GM18858 (cell line): ENCODE measurements at regions not wholly inside any gene's neighbourhood (a gene's known extent, or its start where the extent isn't known, plus 50 kb on each side); places are given as distances from the start of the nearest gene placed in this dataset.

ENCODE experiments used
- ATAC-seq: cut with Tn5 transposase; IDR thresholded peaks from one replicate; pipeline ENCODE4 v1.9.1; 2021; ENCODE audit not compliant: unreplicated experiment

DNA sequence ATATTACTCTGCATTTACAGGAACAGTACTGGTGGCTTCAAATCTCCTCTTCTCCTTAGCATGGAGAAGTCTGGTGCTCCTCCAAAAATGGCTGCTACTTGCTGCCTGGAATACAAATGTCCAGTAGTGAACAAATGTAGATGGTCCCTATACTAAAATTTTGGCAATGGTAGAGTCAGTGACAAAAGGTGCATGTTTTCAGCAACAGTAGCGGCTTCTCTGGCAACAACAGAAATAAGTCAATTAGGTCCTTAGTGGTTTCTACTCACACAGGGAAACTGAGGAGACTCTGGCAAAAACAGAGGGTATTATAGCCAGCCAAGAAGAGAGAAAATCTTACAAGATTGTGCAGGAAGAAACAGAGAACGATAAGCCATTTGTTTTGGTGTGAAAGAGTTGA lies 1368.4 kb upstream of the ADGRL3 start:
- ATAC-seq, result no peak

DNA sequence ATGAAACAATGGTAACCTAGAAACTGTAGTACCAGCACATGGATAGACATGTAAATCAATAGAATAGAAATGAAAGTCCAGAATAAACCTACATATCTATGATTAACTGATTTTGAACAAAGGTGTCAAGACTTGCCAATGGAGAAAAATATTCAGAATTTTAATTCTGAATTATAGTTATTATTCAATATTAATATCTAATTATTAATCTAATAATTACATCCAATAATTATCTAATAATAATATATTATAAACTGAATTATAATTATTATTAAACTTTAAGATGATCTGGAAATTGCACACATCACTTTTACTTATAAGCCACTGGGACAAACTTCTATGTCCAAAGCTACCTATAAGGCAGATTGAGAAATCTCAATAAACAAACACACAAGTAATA lies 1365.2 kb upstream of the ADGRL3 start:
- ATAC-seq, result no peak

DNA sequence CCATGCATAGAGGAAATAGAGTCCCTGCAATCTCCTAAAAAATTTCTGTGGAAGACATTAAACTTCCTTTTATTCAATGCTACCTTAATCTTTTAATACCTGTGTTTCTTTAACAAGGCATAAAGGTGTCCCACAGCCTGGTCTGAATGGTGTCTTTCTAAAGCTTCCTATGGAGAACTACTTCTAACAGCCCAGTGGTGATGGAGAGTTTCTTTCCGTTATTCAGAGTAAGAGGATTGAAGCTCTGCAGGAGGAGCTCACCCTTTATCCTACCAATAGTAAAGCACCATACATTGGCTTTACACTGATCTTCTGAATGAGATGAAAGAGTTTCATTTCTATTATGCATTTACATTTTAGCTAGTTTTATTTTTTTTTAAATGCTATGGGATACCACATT lies 1362.4 kb upstream of the ADGRL3 start:
- ATAC-seq, result no peak

DNA sequence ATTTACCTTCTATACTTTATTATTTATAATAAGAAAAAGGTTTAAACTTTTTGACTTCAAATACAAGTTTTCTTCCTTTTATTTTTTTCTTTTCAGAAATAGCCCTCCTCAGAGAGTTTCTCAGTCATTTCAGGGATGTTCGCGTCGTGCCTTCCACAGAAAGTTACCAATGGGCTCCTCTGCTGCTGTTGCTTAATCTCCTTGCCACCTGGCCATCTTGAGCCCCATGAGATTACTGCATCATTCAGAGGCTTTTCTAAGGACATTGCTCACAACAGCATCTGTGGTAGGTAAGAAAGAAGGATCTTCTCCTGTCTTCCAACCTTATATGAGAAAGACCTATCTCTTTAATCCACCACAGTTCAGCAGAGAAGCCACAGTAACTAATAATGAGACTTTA lies 1361.9 kb upstream of the ADGRL3 start:
- ATAC-seq, result no peak

DNA sequence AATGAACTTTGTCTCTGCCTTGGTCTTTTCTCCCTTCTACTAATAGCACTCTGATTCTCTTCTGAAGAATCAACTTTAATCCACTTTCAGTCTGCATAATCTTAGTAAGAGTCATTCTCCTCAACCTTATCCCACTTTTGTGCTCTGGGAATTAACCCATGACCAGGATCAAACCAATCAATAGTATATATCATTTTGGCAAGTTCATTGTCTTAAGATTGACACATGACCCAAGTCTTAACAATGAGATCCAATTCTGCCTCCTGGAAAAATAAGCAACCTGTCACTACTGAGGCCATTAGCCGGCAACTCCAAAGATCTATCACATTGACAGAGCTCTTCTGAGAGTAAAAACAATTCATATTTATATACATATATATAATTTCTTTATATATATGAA lies 1358.4 kb upstream of the ADGRL3 start:
- ATAC-seq, result no peak

DNA sequence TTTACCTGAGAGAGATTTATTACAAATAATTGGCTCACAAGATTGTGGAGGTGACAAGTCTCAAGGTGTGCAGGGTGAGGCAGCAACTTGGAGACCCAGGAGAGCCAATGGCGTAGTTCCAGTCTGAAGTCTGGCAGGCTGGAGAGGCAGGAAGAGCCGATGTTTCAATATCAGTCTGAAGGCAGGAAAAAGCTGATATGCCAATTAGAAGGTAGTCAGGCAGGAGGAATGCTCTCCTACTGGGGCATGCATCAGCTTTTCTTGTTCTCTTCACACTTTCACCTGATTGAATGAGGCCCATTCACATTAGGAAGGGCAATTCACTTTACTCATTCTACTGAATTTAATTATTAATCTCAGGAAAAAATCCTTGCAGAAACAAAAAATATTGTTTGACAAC lies 1351.7 kb upstream of the ADGRL3 start:
- ATAC-seq, result no peak

DNA sequence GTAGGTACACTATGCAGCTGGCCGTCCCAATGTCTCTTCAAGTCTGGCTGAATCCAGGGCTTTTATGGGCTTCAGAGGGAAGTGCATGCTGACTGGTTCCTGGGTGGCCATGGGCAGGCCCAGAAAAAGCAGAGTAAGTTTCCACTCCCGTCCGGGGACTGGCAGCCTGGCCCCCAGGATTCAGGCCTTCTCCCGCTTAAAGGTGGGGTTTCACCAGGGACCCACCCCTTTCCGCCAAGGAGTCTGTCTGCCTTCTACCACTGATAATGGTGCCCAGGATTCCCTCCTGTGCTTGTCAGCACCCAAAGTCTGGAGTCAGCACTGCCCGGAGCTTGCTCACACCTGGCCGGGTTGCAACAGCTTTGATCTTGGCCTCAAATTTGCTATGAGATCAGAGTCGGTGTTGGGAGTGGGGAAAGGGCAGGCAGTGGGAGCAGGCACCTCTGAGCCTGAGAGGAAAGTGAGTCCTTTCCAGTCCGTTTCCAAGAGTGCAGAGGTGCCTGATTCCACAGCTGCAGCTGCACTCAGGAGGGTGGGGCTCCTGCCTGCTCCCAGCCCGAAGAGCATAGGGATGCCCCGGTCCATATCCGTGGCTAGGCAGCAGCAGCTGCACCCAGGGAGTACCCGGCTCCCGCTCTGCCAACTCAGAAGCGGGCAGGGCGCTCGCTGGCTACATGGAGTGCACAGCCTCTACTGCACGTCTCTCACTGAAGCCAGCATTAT lies 1344.3 kb upstream of the ADGRL3 start:
- ATAC-seq, result no peak

DNA sequence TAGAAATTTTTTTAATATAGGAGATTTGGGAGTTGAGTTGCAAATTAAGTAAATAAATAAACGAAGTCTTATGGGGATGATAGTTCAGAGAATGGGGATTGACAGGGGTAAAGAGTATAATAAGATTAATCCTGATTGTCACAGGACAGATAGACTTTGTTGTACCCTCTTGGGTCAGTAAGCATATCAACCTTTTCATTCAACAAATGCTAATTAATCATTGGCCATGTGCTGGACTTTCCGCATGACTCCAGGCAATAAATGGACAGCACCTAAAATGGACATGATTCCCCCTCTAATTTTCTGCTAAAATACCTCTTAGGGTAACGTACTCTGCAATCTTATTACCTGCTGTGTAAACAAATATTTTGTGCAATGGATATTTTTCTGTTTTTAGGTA lies 1331.1 kb upstream of the ADGRL3 start:
- ATAC-seq, result no peak

DNA sequence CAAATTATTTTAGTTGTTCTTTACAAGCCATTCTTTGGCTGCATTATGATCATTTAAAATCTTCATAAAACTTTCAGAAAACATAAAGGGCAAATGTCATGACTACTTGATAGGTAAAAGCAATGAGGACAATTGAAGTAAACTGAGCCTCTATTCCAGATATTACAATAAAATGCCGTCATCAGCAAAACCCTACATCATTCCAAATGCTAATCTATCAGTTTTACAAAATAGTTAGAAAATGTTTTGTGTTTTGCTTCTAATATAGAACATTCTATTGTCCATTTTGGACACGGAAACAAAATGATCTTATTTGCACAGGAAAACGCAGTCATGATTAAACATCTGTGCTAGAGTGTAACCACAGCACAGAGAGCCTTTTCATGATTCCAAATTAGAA lies 1330.6 kb upstream of the ADGRL3 start:
- ATAC-seq, result no peak

DNA sequence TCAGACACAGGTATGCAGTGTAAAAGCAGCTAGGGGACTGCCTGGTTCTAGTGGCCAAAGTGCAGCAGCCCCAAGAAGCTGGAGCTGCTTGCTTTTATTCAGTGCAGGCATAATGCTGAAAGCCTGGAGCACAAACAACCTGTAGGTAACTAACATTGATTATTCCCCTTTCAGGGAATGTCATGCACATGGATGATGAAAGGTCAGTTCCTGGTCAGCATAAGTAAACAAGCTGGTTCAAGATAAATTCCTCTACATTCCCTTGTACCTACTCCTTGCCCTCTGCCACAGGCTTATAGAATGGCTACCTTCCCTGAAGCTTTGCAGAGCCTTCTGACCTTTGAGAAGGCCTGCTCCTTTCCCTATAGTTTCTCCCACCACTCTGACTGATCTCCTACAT lies 1318.5 kb upstream of the ADGRL3 start:
- no peak for ATAC-seq

DNA sequence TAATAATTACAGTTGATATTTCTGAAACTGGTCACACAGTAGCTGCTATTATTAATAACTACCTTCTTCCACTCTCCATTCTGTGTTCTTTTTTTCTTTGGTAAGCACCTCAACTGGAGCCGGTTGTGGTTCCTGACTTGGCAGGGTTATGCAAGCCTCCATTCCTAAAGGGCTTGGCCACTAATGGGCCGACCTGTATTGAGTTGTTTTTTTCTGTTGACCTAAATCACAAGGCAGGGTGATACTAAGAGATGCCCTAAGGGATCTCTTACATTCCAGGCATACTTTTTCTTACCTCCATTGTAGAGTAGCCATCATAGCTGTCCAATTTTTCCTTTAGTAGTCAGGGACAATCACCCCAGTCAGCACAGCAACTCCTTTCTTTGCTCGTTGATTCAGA lies 1295.8 kb upstream of the ADGRL3 start:
- no peak for ATAC-seq

DNA sequence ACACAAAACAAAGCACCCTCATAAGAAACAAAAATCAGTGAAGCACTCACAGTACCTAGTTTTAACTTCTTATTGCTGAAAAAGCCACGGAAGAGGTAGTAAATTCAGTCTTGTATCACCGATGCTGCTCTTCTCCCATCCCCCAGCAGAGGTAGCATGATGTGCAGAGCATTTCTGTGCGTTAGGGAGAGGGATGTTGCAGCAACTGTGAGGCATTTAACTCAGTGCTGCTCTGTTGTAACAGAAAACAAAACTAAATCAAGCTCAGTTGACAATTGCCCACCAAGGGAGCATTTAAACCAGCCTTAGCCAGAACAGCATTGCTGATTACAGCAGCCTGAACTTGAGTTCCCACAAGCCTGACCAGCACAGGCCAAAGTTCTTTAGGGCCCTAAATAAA lies 1279.7 kb upstream of the ADGRL3 start:
- no peak for ATAC-seq

DNA sequence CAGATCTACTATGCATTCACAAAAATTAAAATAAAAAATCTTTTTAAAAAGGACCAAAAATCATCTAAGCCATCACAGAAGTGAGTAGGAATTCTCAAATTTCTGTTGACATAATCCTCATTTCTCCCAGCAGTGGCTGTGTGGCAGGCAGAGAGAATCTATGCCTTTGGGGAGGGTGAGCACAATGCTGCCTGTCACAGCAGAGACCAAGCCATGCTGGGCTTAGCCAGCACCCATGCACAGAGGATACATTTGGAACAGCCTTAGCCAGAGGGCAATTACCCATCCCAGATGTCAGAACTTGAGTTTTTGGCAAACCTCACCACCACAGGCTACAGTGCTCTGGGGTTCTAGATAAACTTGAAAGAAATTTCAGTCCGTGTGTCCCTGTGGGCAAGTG lies 1274.8 kb upstream of the ADGRL3 start:
- no peak for ATAC-seq

DNA sequence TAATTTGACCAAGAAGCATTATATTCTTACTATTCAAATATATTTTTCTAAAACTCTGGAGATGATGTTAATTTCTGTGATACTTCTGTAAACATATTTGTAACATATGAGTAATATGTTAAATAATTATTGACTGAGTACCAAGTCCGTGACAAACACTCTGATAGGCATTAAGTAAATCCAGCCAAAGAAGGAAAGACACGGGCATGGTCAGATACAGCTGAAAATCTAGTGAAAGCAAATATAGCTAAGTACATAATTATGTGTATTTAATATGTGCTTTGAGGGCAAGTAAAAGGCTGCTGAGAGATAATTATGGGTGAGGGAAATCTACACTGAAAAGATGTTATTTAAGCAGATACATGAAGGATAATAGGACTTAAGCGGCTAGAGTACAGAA lies 1263.6 kb upstream of the ADGRL3 start:
- no peak for ATAC-seq

DNA sequence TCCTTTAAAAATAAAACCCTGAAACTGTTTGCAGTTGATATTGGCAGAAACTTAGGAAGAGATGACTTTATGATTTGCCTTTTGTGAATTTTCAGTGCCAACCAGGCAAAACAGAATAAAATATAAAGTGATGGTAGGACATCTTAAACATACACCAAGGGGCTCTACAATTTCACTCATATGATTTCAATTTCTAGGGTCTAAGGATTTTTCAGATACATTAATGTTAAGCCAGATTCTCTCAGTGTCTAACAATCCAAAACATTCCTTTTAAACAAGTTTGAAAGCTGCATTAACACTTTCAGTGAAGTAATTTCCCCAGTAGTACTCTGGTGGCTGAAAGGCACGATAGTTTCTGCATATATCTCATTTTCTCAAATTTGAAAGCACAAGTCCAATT lies 1262.0 kb upstream of the ADGRL3 start:
- no peak for ATAC-seq

DNA sequence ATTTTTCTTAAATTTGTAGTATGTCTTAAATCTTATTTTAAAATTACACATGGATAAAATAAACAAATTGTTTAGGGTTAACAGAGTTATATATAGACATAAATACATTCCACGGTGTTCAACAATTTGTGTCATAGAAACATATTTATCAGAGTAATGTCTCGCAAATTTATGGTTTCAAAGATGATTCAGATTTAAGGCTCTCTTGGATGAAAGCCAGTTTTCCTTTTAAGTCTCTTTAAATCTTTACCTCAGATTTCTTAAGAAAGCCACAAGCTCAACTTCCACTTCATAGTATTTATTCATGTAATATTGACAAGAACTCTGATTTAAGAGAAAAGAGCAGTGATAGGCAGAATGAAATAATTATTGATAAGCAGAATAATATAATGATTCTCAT lies 1254.8 kb upstream of the ADGRL3 start:
- no peak for ATAC-seq

DNA sequence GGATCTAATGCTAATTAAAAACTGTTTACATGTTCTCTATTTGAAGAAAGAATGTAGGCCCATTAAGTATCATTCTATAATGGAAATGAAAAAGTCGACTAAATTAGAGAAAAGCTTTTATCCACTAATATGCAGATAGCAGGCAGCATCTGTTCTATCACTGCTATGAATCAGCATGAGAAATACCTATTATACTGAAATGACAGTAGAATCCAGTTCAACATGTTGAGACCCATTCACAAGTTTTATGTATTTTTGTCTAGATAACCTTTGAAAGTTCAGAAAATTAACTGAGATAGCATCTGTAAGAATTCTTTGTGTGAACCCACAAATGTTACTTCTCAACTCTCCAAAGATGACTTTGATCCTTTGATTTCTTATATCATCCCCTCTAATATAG lies 1254.4 kb upstream of the ADGRL3 start:
- no peak for ATAC-seq

DNA sequence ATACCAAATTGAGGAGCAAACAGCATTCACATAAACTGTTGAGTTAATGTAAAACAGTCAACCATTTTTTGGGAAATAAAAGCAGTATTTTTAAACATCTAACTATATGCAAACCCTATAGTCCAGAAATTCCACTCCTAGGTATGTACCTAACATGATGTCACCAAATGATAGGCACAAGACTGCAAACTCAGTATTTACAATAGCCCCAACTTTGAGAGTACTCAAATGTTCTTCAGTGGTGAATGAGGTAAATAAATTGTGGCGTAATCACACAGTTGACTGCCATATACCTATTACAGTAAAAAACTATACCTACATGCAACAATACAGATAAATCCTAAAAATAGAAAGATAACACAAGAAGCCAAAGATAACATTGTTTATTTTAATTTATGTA lies 1243.8 kb upstream of the ADGRL3 start:
- no peak for ATAC-seq

DNA sequence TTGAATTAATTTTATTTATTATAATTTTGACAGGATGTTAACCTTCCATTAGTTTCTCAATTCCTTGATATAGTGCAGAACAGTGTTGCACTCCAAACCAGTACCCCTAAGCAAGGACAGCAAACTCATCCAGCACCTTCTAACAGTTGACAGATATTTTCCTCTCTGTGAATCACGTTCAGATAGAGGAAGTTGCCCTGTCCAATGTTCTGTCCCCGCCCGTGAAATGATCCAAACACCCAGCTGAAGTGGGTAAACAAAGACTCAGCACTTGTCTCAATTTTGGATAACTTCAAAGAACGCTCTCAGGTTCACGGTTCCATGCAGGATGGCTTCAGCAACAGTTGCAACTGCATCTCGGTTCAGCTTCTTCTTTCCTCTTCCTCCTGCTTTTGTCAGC lies 1240.0 kb upstream of the ADGRL3 start:
- no peak for ATAC-seq

DNA sequence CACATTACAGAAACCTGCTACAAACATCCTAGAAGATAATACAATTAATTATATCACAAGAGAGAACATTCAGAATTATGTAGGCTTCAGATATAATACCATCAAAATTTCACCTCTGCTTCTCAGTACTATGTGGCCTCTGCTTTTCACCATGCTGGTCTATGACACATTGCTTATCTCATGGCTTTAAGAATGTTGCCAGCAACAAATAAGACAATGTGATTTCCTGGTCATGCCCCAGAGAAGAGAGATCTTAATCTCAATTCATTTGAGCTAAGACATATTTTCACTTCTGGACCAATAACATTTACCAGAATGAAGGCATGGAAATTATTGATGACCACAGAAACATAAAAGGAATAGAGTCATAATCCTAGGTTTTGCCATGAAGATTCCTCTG lies 1233.4 kb upstream of the ADGRL3 start:
- no peak for ATAC-seq

DNA sequence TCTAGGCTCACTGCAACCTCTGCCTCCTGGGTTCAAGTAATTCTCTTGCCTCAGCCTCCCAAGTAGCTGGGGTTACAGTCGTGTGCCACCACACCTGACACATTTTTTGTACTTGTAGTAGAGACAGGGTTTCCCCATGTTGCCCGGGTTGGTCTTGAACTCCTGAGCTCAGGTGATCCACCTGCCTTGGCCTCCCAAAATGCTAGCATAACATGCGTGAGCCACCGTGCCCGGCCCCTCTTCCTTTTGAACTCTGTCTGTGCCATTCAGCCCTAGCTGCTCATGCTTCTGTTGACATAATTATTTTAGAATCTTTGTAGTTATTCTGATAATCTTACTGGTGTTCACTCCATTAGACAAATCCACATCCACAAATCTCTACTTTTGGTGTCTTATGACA lies 1231.3 kb upstream of the ADGRL3 start:
- ATAC-seq, result no peak

DNA sequence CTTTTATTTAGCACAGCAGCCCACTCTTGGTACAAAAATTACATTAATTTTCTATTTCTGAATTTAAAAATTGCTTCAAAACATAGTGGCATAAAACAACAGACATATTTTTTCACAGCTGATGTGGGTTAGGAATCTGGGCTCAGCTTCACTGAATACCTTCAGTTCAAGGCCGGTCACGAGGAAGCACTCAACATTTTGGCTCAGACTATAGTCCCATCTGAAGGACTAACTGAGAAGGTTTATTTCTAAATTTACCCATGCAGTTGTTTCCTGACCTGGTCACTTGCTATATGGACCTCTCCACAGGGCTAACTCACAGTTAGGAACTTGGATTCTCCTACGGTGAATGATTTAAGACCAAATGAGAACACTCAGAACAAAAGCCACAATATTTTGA lies 1230.2 kb upstream of the ADGRL3 start:
- ATAC-seq, result no peak

DNA sequence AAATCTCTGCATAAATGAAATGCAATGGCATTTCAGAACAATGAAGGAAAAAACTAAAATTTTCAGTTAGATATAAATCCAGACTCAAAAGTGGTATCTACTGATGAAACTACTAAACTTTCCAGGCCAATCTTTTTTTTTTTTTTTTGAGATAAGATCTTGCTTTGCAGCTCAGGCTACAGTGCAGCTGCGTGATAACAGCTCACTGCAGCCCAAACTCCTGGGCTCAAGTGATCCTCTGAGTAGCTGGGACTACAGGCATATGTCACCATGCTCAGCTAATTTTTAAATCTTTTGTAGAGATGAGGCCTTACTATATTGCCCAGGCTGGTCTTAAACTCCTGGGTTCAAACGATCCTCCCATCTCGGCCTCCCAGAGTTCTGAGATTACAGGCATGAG lies 1228.2 kb upstream of the ADGRL3 start:
- ATAC-seq, result no peak

DNA sequence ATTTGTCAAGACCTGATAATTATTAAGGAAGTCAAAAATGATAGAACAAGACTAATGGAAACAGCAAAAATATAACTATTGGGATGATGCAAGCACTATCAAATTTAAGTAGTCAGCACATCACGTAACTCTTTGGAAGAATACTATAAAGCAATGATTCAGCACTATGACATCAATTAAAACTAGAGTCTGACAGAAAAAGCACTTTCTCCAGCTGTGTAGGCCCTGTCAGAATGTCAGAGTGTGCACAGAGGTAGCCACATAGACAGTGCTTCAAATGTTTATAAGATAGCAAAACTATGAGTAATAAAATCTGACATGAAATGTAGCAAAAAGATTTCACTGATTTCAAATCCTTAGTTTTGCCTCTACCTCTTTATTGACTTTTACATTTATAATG lies 1226.6 kb upstream of the ADGRL3 start:
- ATAC-seq, result no peak
